Stimulated activated CD4-positive, alpha-beta T cell treated with anti-CD3 and anti-CD28 coated beads, Interleukin-1b, Interleukin-23, amount 100 ng/mL, for 4 hours (primary cell): ENCODE measurements at regions not wholly inside any gene's neighbourhood (a gene's known extent, or its start where the extent isn't known, plus 50 kb on each side); places are given as distances from the start of the nearest gene placed in this dataset.

ENCODE experiments used
- DNase-seq, 2 donors: peaks; one replicate each; pipeline ENCODE4 v3.0.0-alpha.2; 2020; ENCODE audit warnings: low read depth in 2 of 2

DNA sequence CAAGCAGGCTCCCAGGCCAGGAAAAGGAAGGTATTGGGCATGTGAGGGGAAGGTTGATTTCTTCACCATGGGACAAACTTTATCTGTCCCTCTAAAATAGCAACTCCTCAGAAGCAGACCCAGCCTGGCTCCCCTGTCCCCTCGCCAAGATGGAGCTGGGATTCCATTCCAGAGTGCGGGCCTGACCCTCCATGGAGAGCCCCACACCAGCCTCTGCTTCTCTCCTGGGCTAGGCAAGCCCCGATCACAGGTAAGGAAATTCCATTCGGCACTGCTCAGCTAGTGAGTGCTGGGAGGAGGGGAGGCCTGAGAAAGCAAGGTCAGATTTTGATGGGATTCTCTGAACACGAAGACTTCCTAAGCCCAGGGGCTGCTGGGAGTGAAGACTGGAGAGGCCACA is 98.4 kb downstream of the EFNB1 start:
- DNase-seq = no peak

DNA sequence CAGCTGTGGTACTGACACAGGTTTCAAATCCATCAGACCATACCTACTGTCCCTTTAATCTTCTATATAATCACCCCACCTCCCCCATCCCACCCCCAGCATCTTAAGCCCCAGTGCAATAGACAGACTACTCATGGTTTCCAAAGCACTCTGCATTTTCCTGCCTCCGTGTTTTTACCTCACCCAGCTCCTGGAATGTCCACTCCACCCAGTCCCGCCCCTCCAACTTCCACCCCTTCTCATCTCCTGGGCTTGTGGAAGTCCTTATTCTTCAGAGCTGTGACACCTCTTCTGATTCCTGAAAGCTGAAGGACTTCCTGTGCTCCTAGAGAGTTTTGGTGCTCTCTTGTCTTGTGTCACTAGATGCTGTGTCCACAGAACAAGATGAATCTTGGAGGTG is 94.3 kb downstream of the EFNB1 start:
- no peak for DNase-seq

DNA sequence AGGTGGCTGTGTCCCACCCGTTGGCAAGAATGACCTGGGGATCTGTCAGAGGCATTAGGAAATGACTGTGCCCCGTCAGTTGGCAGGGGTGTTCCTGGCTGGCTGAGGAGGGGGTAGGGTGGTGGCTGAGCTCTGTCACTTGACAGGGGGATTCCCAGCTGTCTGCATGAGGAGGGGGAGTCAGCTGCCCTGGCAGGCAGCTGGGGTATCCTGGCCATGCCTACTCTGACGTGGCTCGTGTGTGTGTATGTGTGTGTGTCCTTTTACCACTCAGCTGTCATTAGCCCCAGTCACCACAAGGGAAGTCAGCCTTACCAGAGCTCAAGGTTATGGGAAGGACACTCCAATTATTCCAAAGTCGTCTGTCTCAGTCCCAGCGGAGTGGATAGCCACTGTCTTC is 93.2 kb downstream of the EFNB1 start:
- no peak for DNase-seq

DNA sequence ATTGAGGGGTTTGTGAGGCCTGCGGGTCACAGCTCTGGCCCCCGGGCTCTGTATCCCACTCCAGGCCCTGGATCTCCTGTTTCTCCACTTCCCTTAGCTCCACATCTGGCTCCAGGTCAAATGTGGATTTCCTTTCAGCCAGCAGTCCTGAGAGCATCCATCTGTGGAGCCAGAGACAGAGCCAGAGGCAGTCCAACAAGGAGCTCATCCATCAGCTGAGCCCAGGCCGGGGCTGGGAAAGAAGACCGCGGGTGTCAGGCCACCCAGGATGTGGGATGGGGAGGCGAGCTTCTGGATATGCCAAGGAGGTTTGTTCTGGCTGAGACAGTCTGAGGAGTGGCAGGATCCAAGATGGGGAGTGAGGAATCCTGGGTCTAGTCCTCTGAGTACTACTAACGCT is 91.7 kb downstream of the EFNB1 start:
- no peak for DNase-seq

DNA sequence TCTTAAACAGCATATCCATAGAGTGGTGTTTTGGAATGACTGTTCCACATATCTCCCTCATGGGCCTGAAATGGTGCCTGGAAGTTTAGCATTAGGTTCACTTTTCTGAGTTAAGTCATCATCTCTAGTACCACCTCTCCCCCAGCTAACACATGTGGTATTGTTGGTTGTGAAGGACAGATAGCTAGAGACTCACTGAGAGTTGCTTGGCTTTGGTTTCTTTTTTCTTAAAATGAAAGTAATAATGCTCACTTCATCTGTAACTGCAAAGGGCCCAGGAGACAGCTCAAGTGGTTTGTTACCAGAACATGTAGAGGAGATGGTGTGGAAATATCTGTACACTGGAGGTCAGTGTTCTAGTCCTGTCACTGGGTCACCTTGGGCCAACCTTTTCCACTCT is 90.9 kb downstream of the EFNB1 start:
- no peak for DNase-seq

DNA sequence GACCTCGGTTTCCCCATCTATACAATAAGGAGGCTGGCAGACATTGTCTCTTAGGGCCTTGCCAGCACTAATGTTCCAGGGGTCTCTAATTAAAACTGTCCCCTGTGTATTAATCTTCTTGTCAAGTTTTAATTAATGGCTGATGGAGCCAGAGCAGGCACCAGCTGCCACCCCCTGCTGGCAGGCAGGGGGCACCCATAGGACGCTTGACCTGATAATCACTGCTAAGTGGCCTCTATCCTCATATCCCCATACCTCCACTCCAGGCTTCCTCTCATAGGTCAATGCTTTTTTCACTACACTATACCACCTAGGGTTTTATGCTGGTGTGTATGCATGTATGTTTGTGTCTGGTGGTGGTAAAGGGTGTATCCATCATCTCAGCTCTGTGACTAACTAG is 89.4 kb downstream of the EFNB1 start:
- DNase-seq = no peak

DNA sequence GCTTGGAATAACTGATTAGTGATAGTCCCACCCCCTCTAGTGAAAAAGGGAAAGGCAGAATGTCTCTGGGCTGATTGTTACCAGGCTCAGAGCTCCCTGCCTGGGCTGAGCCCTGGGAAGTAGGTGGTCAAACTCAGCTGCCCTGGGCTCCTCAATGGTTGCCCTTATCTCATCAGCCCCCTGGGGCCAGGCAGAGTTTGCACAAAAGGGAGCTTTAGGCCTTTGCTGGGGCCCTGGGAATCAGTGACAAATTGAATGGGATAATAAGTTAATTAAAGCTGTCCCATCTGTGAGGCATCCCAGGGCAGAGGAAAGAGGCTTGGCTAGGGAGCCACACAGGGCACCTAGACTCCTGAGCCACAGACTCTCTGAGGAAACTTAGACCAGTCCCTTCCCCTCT is 89.0 kb downstream of the EFNB1 start:
- DNase-seq = no peak

DNA sequence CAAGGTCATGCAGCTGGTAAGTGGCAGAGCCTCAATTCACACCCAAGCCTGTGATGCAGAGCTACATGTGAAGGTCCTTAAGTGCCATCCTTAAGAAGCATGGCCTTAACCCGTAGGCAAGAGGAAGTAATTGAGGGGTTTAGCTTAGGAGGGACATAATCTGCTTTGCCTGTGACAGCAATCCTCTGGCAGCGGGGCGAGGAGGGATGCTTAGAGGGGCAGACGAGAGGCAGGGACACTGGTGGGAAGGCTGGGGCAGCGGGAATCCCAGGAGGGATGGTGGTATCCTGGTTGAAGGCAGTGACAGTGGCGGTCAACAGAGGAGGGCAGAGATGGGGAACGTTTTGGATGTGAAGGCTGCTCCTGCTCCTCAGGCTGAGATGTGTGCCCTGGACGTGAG is 88.1 kb downstream of the EFNB1 start:
- no peak for DNase-seq

DNA sequence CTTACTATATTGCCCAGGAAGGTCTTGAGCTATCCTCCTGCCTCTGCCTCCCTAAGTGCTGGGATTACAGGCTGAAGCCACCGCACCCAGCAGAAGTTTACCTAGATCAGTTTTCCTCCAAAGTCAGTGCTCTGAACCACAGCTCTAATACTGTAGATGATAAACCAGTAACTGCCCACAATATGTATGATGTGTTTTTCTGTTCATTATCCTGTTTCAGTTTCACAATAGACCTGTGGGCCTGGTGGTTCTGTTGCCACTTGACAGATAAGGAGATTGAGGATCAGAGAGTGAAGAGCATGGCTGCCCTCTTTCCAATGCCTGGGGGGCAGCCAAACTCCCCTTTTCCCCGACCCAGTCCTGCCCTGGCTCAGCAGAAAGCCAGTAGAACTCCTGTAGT is 87.0 kb downstream of the EFNB1 start:
- DNase-seq = no peak

DNA sequence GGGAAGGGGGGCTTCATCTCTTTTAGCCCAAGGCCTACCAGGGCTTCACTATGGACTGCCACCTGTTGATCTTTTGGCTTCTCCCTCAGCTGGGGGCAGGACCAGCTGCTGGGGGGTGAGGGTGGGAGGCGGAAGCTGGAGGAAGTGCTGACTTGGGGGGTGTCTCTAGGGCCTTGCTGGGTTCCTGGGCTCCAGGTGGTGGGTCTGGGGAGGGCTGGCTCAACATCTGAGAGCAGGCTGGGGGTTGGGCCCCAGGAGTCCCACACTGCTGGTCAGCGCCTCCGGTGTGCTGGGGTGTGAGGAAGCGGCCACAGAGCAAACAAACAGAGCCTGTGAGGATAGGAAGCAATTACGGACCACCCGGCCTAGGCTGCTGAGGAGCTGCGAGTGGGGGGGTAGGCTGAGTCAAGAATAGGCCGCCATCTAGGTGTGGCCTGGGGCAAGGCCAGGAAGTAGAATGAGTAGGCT is 85.7 kb downstream of the EFNB1 start:
- DNase-seq = no peak

DNA sequence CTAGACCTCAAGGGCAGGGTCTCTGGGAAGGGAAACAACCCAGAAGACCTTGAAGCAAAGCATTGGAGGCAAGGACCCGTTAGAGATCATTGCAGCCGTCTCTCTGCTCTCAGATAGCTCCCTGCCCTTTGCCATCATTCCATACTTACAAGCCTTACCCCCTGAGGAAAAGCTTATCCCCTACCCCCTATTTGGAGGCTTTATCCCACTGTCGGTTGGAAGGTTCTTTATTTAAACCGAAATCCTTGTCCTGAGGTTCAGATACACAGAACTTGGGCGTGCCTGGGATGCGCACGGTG is 84.4 kb downstream of the EFNB1 start:
- no peak for DNase-seq

DNA sequence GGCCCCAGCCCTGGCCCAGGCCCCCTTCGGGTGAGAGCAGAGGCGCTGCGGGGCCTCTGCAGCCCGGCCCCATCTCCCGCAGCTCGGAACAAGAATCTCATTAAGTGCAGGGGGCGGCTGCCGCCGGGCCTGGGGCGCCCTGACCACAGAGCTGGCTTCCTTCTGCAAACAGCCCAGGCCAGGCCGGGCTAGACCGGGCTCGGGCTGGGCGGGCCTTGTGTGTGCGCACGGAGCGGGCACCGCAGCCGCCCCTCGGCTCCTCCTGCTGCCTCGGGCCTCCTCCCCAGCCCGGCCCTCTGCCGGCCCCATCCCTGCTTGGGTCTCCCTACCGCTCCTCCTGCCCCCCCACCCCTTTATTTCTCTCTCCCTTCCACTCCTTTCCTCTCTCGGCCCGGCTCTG is 83.3 kb downstream of the EFNB1 start:
- no peak for DNase-seq

DNA sequence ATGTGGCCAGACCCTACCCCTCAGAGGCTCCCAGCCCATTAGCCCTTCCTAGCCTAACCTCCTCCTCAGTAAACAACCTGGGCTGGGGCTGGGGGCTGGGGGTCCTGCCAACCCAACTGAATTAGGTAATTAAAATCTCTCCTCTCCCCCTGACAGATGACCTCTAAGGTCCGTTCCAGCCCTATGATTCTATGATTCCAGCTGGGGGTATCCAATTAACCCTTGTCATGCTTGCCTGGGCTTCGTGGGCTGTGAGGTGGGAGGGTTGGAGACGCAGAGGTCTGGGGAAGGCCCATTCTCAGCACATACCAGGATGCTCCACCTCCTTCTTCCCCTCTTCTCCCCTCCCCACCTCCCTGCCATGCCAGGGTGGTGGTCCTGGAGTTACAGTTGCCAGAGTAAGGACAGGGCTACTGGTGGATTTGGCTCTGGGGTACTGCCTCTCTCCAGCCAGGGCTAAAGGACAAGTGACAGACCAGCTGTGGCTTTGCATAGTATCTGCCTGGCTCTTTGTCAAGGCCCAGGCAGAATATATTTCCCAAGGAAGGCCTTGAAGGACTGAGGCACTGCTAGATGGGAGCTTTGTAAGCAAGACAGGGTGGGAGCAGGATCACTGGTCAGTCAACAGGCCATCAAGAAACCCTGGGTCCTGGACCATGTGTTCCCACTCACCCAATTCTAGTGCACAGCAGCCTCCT is 82.1 kb downstream of the EFNB1 start:
- no peak for DNase-seq

DNA sequence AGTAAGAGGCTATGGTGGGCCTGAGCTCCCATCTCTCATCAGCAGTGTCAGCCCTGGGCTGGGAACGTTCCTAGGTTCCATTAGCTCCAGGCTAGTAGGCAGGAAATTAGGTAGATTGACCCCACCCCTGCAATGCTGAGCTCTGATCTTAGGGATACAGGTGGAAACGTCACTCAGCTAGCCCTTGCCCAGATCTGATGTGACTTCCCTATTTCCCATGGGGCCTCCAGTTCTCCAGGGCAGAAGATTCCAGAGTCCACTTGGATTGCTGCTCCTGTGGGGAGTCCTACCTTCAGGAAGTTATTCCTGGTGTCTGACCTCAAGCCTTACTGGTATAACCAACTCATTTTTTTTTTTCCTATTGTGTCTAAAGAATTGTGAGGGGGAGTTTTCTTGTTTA is 81.1 kb downstream of the EFNB1 start:
- no peak for DNase-seq

DNA sequence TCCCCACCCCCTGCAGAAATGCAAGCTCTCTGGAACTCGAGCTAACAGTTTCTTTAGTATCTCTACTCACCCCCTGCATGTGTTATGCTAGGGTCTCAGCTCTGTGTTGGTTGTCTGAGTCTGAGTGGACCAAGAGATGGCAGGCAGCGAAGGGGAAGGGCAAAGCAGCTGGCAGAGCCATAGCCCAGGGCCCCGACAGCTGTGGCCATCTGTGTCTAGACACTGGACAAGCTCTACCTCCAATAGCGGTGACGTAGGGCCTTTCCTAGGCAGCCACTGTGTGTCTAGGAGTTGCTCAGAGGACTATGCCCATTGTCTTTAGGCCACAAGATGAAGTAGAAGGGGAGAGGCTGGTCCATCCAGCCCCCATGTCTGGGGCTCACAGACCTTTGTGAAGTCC is 79.2 kb downstream of the EFNB1 start:
- no peak for DNase-seq

DNA sequence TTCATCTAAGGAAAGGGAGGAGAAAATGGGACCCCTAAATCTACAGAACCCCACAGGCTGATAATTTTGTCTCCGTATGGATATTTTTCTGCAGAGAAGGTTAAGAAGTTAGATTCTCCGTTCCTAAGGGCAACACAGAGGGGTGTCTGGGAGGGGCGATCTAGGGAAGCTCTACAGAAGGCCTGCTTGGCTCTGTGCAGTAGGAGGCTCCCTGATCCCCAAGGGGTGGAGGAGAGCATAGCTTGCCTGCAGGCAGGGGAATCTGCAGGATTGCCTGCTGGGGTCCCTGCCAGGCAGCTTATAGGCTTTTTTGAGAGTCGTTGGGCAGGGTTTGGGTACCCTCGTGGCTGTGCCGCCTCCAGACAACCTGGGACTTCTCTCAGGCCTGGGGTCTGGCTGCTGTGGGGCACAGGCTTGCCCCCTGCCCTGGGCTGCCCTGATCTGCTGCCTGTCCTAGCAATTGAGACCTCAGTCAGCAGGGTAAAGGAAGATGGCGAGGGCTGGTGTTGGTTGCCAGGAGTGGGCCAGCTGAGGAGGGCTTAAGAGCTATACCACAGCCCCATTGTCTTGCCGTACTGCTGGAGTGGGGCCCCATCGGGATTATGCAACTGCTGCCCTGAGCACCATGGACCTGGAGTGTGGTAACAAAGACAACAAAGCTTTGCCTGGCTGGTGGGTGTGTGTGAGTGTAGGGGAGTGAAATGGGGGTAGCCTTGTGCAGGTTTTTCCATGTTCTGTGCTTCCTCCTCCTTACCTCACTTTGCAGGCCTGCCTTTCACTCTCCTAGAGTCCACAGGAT is 74.1 kb downstream of the EFNB1 start:
- DNase-seq = no peak

DNA sequence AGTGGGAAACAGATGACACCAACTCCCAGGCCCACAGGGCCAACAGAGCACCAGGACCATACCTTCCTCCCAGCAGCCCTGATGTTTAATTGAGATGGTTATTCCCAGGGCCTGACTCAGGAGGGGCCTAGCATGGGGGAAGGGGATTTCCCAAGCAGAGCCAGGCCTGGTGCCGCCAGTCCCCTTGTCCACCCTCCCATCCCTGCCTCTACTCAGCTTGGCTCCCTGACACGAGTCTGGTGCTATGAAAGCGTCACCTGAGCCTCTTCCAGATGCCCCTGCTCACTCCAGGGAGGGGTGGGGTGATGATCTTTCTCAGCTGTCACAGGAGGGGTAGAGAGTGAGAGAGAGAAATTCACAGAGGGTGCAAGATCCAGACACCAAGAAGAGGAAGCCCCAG is 72.7 kb downstream of the EFNB1 start:
- DNase-seq = no peak

DNA sequence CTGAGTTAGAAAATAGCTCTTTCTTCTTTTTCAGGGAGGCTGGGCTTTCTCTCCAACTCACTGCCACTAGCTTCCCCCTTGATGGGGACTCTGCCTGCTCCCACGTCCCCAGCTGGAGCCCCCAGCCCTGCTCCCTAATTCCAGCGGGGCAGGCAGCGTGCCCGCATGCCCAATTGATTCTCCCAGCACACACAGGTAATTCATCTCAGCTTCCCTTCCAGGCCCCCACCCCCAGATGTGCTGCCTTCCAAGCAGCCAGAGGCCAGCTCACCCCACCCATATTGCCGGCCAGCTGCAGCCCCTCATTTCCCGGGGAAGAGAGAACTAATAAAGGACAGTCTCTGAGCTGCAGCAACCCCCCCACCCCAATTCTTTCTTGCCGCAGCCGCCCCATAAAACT is 69.8 kb downstream of the EFNB1 start:
- DNase-seq = no peak

DNA sequence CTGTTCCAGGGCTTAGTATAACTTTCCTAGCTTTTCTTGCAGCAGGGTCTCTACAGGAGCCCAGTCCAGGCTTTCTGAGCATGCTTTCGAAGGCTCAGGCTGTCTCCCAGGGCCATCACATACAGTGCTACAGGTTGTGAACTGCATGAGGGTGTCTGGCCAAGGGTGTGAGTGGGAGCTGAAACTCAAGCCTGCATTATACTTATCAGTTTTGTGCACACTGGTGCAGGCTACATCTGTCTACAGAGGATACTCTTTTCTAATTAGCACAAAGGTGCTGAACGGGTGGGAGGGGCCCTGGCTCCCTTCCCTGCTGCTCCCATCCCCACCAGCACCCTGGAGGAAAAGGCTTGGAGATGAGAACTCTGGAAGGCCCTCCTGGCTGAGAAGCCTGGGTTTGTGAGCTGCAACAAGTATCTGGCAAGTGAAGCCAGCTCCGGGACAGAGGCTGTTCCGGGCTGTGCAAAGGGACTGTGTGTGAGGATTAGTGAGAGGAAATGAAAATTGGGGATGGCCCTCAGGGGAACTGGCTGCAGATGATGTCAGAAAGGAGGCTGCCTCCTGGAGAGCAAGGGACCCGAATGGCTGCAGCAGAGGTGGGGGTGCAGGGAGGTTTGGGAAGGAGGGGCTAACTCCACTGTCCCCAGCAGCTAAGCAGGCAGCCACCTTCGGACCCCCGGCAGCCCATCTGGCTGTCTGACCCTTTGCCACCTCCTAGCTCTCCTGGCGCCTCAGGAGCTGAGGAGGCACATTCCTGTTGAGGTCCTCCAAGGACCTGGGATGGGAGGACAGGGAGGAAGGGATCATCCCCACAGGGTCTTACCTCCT is 68.5 kb downstream of the EFNB1 start:
- DNase-seq = no peak

DNA sequence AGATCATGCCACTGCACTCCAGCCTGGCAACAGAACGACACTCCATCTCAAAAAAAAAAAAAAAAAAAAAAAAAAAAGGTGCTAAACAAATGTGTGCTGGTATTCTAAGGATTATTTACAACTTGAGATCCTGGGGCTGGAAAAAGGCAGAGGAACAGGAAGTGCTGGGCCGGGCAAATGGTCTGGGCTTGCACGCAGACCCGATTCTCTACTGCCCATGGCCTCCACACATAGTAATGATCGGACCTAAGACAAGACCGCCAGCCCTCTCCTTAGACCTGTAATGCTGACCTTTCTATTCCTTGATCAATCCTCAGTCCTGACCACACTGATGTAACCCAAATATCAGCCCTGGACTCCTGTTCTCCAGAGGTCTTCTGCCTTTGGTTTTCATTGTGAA is 67.8 kb downstream of the EFNB1 start:
- DNase-seq = no peak

DNA sequence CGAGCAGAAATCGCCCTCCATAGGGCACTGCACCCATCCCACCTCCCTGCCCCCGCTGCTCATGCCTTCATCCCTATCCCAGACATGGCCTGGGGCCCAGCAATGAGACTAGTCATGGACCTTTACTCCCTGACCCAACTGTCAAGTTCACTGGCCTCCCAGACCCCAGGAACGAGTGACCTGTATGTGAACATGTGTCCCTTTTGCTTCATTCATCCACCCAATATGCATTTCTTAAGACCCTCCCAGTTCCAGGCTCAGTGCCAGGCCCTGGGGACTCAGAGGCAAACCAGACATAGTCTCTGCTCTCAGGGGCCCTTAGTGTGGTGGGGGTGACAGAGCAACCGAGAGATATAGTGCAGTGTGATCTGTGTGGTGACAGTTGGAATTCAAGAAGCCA is 67.0 kb downstream of the EFNB1 start:
- DNase-seq = no peak

DNA sequence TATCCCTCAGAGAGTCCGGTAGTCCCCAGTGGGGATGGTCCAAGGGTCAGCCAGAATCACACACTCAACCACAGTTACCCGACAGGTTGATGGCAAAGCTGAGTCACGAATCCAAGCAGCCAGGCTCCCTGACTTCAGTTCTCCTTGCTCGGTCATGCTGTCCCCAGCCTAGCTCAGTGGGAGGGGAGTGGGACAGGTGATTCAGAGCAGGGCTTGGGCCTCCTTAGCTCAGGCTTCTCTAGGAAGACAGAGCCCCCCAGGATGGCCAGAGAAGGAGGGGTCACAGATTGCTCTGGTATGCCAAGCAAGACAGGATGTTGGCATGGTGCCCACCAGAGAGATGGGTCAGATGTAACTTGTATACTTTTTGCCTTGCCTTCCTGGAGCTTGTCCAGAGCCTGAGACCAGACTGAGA is 66.5 kb downstream of the EFNB1 start:
- DNase-seq = no peak
